ENCODE measurements at regions not wholly inside any gene's neighbourhood (a gene's known extent, or its start where the extent isn't known, plus 50 kb on each side); places are given as distances from the start of the nearest gene placed in this dataset.
A peak's percentile ranks its signal among the peaks of the same experiment; 100 is the strongest.

- TF ChIP-seq BCL3 (IDR thresholded peaks at IDR 0.05; ENCODE audit: borderline replicate concordance, insufficient read depth, low read depth, low read length, poor library complexity, severe bottlenecking) (no peak), EED (IDR thresholded peaks at IDR 0.05; ENCODE audit: low read depth) (peak; percentile 54; the same call in 1 of the 2 replicates), NR2C1 (IDR thresholded peaks at IDR 0.05) (no peak), RELA (IDR thresholded peaks at IDR 0.05; ENCODE audit: borderline replicate concordance, partially characterized antibody) (no peak), BMI1 (IDR thresholded peaks at IDR 0.05; ENCODE audit: borderline replicate concordance) (no peak), SP1 (IDR thresholded peaks at IDR 0.05; ENCODE audit: low read depth, low read length) (no peak)
These were observed 1077.6 kb upstream of the MAP3K7 start (continued) for GRCh38 chr6:91664327-91664959.

GRCh38 chr6:91660893-91661292 is 1074.0 kb upstream of the MAP3K7 start:
- H3K9me3 ChIP-seq (replicated peaks; ENCODE audit: control insufficient read depth, insufficient read depth, low read length): no peaks in the 10 kb centered on the region
- FAIRE-seq: no peak
- intact Hi-C loops (cut with micrococcal nuclease; ENCODE audit: unreplicated experiment) (loop anchor here (5.0 kb wide), 1 partner anchor 179 kb away; no protein-coding TSS in a partner anchor), in situ Hi-C loops (cut with MboI) (no loop called here)
- ATAC-seq: peak; percentile 70
- POLR2A ChIA-PET: no interaction called here
- H3K4me2 ChIP-seq (ENCODE audit: control insufficient read depth, insufficient read depth): no peak overlapping the region
- no peaks in the 10 kb centered on the region for H3K79me2 ChIP-seq (ENCODE audit: control insufficient read depth, insufficient read depth, low read length)
- no peak for DNase-seq (ENCODE audit: low read depth, low spot score)
- H3K36me3 ChIP-seq (ENCODE audit: control insufficient read depth in 2 of 2, insufficient read depth in 2 of 2, low read length in 1 of 2): no peaks in the 10 kb centered on the region
- H3K27me3 ChIP-seq (replicated peaks in 1 of 2; ENCODE audit: control insufficient read depth in 2 of 2, insufficient read depth in 2 of 2, low read length in 1 of 2): no peaks in the 10 kb centered on the region
- no peaks in the 10 kb centered on the region for H4K20me1 ChIP-seq (ENCODE audit: control insufficient read depth, insufficient read depth)
- BruUV-seq (replicated peaks): no TSS peak
- WGBS (ENCODE audit: insufficient coverage, insufficient replicate concordance, low lambda C conversion rate, missing lambda C conversion rate): 0% methylated on average over 1 of the region's 1 CpG
- no peak overlapping the region for H2AFZ ChIP-seq (ENCODE audit: control insufficient read depth, low read depth, low read length)
- RAD21 ChIA-PET (ENCODE audit: unreplicated experiment): no interaction called here
- no peak overlapping the region for H3K27ac ChIP-seq (ENCODE audit: control insufficient read depth, insufficient read depth)
- SMC1A ChIA-PET (ENCODE audit: uncharacterized antibody, unreplicated experiment): interaction anchor here (1.6 kb wide), 1 partner anchor 413 kb away, joined by 3 read pairs; no protein-coding TSS in a partner anchor
- CTCF ChIA-PET: interaction anchor here (1.2 kb wide), 1 partner anchor 34 kb away, joined by 3 read pairs; no protein-coding TSS in a partner anchor
- H3K9ac ChIP-seq (ENCODE audit: control insufficient read depth, insufficient read depth, low read length): no peak overlapping the region
- H3K4me1 ChIP-seq (ENCODE audit: control insufficient read depth, insufficient read depth, low read length): no peaks in the 10 kb centered on the region; the same call in 1 of the 2 replicates
- H3K4me3 ChIP-seq: no peak overlapping the region
- no peak for TF ChIP-seq PKNOX1 (IDR thresholded peaks at IDR 0.05)
- no peak for TF ChIP-seq BCLAF1 (IDR thresholded peaks at IDR 0.05)
- TF ChIP-seq MTA2 (IDR thresholded peaks at IDR 0.05; ENCODE audit: low read depth): peak; percentile 78
- TF ChIP-seq SPI1 (IDR thresholded peaks at IDR 0.05; ENCODE audit: borderline replicate concordance, insufficient read depth, low read depth, low read length): peak; percentile 32; the same call in 1 of the 2 replicates
- TF ChIP-seq SP1 (IDR thresholded peaks at IDR 0.05; ENCODE audit: low read depth, low read length): no peak
- no peak for TF ChIP-seq CHD1 (IDR thresholded peaks at IDR 0.05; ENCODE audit: low read depth, low read length)
- peak in 1 of 2 experiments; percentile 14; a peak in 1 of 4 replicates for TF ChIP-seq BHLHE40 (IDR thresholded peaks at IDR 0.05; ENCODE audit: borderline replicate concordance in 1 of 2, low read depth in 2 of 2, low read length in 1 of 2)

Measured in GM12878 (cell line).